GM21723 (cell line): ENCODE measurements at regions not wholly inside any gene's neighbourhood (a gene's known extent, or its start where the extent isn't known, plus 50 kb on each side); places are given as distances from the start of the nearest gene placed in this dataset.

Experiments
- ATAC-seq: cut with Tn5 transposase; IDR thresholded peaks from one replicate; pipeline ENCODE4 v1.9.1; 2021; ENCODE audit warnings: mild to moderate bottlenecking, moderate library complexity; ENCODE audit not compliant: unreplicated experiment

DNA sequence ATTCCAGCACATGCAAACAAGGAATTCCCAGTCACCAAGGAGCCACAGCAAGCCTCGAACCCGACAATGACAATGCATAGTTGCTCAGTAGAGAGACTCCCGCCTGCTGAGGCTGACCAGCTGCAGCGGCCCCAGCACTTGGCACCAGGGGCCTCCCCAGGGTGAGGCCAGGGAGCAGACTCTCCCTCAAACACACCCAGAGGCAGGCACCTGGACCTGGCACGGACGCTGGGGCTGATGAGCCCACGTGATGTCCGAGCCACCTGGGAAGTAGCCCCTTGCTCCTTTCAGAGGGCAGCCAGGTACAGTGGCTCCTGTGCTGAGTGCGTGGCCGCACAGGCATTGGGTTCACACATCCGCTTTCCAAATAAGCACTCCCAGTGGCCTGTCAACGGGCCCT is 315.9 kb upstream of the TGFBR2 start:
- no peak for ATAC-seq

GRCh38 chr3:30292192-30292893 is 314.1 kb upstream of the TGFBR2 start:
- ATAC-seq = no peak

DNA sequence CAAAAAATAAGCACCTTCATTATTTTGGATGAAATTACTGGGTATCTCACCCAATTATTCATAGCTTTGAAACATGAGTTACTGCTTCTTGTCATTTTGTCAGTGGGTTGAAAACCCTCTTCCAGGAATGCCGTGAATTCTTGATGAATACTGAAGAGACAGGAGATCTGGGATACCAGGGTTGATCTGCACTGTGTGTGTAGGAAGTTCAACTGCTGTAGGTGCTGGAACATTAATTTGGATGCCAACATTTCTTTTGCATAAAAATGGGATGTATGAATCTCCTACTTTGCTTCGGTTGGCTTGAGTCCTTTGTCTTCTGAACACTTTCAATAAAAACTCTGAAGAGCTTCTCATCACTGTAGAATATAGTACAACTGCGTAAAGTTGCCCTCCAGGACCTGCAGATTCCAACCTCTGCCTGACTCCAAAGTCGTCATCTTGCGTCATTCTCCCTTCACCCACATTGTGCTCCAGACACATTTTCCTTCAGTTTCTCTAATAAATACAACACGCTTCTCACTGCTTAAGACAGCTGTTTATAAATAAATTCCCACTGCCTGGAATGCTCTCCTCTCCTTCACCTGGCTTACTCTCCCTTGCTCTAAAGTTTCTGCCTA is 312.7 kb upstream of the TGFBR2 start:
- ATAC-seq = no peak

- no peak for ATAC-seq
Measured at GRCh38 chr3:30294241-30294667, 312.1 kb upstream of the TGFBR2 start.

DNA sequence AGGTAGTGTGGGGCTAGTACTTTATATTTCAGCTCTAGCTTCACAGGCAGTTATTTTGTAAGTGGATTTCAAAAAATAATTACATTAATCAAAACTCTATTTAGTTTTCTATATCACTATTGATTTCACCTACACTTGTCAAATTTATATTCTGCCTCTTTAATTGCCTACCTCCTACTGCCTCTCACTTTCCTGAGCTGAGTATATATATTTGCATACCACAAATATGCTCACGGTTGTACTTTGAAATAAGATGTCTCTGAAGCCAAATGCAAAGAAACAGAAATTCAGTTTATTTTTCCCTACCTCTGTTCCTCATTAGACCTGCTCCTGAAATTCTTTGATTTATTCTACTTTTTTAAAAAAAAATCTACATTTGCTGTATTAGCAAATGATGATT is 309.3 kb upstream of the TGFBR2 start:
- ATAC-seq = no peak

DNA sequence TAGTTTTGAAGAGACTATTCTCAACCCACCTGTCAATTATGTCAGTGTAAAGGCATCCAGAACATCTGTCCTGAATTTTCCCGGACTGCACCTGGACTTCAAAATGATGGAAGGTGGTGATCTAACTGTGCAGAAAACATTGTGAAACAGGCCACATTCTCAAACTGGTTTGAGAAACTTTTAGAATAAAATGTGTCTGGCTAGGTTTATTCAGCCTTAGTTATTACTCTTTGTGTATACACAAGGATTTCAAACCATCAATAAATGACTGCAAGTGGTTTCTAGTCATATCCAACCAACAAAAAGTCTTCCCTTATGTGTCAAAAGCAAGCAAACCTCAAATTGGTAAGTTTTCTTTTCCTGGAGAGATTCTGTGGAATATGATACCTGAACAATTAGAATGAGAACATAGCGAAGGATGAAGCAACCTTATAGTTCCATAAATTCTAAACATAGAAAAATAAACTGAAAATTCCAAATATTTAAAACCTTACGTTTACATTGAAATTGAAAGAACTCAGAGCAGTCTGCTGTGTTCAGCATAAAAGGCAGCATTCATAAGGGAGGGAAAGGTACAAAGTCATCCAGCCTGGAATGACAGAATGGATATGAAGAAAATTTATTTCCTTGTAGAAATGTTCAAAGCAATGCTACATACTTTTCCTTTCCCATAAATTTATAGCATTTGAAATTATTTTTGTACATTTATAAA is 306.6 kb upstream of the TGFBR2 start:
- ATAC-seq = no peak

- no peak for ATAC-seq
Measured at GRCh38 chr3:30300809-30301208, 305.6 kb upstream of the TGFBR2 start.

DNA sequence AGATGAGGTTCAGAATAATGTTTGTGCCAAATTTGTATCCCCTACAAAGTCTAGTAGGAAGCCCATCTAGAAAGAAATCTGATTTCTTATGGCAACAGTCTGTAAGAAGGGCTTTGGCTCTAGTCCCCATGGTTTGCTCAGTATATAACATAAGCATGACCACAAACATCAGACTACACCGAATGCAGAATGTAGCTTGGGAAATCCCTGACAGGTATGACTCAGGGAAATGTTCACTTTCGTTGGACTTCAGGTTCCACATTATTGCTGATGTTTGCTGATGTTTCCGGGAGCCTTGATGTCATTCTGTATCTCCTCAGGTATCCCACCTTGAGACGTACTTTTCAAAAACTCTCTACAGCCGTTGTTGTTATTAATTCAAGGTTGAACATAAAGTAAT is 304.4 kb upstream of the TGFBR2 start:
- ATAC-seq = no peak

DNA sequence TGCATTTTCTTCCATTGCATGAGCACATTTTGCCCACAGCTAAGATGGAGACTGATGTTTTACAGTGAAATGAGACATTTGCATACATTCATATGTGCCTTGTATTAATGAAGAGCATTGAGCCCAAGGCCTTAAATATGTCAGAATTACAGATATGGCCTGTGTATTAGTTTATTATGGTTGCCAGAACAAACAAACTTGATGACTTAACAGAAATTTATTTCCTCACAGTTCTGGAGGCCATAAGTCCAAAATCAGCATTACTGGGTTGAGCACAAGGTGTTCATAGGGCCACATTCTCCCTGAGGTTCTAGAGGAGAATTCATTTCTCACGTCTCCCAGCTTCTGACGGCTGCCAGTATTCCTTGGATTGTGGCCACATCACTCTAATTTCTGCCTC is 302.6 kb upstream of the TGFBR2 start:
- ATAC-seq = no peak

- no peak for ATAC-seq
Measured at GRCh38 chr3:30305021-30305420, 301.4 kb upstream of the TGFBR2 start.

- no peak for ATAC-seq
Measured at GRCh38 chr3:30306896-30307295, 299.5 kb upstream of the TGFBR2 start.

DNA sequence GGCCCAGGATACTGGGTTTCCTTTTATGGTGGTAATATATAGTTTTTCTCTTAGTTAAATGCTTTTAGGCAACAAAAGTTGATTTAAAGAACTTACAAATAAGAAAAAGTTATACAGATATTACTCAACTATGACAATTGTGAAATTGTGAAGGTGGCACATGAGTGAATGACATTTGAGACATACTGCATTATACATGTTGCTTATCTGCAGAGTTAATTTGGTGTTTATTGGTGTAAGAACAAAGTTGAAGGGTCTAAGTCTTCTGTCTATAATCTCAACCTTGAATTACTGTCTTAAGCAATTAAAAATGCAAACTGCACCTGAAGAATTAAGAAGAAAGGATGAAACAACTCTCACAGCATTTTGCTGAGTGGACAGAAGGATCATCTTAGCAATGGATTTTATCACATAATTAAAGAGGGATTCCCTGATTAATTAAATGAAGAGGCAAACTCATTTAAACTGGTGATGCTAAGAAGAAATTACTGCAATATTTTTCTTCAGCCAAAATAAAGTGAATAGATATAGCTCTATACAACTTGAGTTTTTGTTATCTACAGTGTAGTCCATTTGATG is 298.9 kb upstream of the TGFBR2 start:
- no peak for ATAC-seq

DNA sequence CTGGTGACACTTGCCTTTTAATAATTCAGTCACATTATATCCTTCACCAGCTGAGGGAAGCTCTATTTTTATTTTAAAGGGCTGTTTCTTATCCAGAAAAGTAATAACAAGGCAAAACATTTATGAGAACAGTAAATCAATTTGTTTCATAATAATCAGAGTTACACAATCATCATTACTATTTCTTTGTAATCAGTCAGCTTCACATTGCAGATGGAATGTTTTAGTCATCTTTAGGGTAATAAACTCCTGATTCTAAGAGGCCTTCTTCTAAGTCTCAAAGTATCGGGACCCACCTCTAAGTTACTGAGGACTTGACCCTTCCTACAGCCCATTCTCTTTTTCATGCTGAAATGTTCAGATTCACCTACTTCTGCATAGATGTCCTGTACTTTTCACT is 298.3 kb upstream of the TGFBR2 start:
- ATAC-seq = no peak

- no peak for ATAC-seq
Measured at GRCh38 chr3:30309961-30310954, 296.1 kb upstream of the TGFBR2 start.

DNA sequence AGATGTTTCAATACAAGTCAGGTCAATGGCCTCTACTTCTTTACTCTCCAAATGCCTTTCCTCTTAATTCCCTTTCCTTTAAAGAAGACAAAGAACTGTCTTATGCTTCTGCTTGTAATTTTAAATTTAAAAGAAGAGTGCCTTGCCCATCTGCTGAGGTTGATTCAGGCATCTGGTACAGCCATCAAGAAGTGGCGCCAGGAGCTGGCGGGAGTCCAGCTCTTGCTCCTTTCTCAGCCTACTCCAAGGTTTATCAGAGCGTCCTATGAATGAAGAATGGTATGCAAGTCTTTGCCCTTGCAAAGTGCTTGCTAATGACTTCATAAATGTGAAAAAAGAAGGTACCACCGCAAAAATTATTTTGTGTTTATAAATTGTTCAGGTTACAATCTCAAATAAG is 294.6 kb upstream of the TGFBR2 start:
- no peak for ATAC-seq

DNA sequence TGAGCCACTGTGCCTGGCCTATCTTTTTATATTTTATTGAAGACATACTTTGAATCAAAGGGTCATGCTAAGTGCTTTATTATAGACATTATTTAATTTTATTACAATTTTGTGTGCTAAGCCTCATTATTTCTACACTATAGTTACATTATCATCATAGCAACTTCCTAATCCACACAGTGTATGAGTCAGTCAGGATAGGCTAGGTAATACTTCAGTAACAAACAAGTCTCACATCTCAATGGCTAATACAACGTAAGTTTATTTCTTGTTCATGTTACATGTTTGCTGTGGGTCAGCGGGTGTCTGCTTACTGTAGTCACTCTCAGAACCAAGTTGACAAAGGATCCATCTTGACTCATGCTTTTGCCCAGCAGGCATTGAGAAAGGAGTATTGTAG is 292.6 kb upstream of the TGFBR2 start:
- ATAC-seq = no peak

DNA sequence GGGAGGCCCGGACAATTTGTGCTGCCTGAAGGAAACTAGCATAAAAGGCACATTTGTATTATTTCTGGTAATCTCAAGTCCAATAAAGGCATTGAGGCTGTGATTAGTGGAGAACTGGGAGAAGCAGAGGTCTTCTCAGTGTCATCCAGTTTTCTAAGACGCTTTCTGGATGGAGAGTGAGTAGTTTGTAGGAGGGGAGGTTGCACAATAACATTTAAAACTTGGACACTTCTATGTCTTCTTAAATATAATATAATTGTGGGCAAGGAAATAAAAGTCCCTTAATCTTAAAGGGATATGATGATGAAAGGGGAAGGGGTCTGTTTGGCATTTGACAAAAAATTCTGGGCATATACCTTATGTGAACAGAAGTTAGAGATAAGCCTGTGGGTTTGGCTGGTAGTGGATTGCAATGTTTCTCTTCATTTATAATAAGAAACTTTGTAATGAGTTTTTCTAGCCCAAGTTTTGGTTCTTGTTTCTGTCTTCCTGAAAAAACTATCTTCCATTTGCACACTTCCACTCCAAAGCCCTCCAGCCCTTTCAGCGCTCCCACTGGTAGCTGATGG is 291.6 kb upstream of the TGFBR2 start:
- ATAC-seq = no peak

DNA sequence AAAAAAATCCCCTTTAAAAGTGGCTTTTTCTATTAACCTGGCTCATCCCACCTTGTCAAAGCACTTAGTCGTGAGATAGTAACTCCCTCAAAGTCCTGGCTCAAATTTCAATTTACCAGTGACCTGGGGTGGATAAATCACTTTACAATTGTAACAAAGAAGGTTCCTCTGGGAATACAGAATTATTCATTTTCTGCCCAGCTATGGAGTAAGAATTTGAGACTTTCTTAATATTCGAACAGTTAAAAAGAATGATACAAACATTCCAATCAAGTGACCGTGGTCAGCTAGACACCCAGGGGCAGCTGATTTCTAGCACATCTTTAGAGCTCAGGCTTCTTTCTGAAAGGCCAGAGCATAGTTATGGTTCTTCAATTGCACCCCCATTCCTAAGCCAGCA is 291.0 kb upstream of the TGFBR2 start:
- ATAC-seq = no peak

DNA sequence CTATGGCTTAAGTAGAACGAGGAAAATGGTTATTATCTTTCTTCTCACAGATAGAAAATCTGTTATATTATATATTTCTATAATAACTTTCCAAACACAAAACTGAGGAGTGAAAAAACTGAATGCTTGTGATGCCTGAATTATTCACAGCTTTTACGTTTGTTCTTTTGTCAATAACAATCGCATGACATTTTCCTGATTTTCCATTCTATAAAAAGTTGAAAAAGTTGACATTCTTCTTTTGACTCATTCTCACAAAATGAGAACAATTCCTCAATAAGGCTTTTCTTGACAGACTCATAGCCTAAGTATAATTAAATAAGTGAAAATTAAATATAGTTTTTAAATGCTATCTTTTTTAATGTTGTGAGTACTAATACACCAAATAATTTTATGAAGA is 288.8 kb upstream of the TGFBR2 start:
- no peak for ATAC-seq

DNA sequence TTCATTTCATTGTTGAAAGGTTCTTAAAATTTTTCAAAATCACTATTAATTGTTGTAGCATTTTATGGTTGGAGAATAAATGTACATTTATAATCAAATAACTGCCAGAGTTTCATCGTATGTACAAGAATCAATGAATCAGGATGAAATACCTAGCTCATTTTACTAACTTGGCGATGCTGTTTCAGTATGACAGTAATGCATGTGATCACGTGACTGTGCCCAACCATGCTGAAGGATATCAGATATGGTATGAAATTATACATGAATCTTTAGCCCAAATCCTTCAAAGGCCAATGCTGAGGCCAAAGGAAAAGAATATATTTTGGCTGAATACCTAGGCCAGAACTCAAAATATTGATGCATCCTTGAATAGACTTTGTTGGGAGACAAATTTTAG is 288.3 kb upstream of the TGFBR2 start:
- ATAC-seq = no peak
